Bronchial epithelial cell (primary cell): ENCODE measurements at regions not wholly inside any gene's neighbourhood (a gene's known extent, or its start where the extent isn't known, plus 50 kb on each side); places are given as distances from the start of the nearest gene placed in this dataset.
A peak's percentile ranks its signal among the peaks of the same experiment; 100 is the strongest.

ENCODE experiments used
- DNase-seq: peaks from one replicate; pipeline ENCODE4 v3.0.0-alpha.2; 2010; ENCODE audit warnings: low read depth
- FAIRE-seq: peaks from 2 replicates; lab custom pipeline; 2011; peaks lifted over from hg19 to GRCh38; lab: Jason Lieb, UNC
- H3K27me3 ChIP-seq: 2 replicates; pipeline ENCODE4 v1.5.1; 2011; ENCODE audit warnings: low read length; ENCODE audit not compliant: control insufficient read depth, insufficient read depth
- H3K36me3 ChIP-seq: 2 replicates; pipeline ENCODE4 v1.5.1; 2011; ENCODE audit warnings: low read length; ENCODE audit not compliant: control insufficient read depth, insufficient read depth
- H3K4me3 ChIP-seq: 2 replicates; pipeline ENCODE4 v1.5.1; 2011; ENCODE audit warnings: mild to moderate bottlenecking, low read depth, low read length, control low read depth
- TF ChIP-seq, protein P1 (sequence below): IDR thresholded peaks from 2 replicates; pipeline ENCODE4 v1.5.1; 2011; ENCODE audit warnings: mild to moderate bottlenecking, moderate library complexity, low read length, control low read depth, inconsistent platforms; ENCODE audit not compliant: insufficient read depth, severe bottlenecking

DNA sequence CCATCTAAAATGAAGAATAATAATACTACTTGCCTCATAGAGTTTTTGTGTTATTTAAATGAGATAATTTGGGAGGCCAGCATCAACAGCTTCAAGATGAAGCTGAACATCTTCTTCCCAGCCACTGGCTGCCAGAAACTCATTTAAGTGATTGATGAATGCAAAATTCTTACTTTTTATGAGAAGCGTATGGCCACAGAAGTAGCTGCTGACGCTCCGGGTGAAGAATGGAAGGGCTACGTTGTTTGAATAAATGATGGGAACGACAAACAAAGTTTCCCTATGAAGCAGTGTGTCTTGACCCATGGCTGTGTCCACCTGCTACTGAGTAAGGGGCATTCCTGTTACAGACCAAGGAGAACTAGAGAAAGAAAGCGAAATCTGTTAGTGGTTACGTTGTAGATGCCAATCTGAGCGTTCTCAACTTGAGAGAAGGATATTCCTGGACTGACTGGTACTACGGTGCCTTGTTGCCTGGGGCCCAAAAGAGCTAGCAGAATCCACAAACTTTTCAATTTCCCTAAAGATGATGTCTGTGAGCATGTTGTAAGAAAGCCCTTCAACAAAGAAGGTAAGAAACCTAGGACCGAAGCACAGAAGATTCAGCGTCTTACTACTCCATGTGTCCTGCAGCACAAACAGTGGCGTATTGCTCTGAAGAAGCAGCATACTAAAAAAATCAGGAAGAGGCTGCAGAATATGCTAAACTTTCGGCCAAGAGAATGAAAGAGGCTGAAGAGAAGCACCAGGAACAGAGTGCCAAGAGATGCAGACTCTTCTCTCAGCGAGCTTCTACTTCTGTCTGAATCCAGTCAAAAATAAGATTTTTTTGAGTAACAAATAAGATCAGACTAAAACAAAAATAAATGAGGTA is 100.0 kb upstream of the LRIG3 start:
- Histone ChIP-seq H3K36me3 (no peaks in the 10 kb centered on the region), H3K4me3 (no peak overlapping the region), H3K27me3 (no peaks in the 10 kb centered on the region)
- TF ChIP-seq, protein P1, sequence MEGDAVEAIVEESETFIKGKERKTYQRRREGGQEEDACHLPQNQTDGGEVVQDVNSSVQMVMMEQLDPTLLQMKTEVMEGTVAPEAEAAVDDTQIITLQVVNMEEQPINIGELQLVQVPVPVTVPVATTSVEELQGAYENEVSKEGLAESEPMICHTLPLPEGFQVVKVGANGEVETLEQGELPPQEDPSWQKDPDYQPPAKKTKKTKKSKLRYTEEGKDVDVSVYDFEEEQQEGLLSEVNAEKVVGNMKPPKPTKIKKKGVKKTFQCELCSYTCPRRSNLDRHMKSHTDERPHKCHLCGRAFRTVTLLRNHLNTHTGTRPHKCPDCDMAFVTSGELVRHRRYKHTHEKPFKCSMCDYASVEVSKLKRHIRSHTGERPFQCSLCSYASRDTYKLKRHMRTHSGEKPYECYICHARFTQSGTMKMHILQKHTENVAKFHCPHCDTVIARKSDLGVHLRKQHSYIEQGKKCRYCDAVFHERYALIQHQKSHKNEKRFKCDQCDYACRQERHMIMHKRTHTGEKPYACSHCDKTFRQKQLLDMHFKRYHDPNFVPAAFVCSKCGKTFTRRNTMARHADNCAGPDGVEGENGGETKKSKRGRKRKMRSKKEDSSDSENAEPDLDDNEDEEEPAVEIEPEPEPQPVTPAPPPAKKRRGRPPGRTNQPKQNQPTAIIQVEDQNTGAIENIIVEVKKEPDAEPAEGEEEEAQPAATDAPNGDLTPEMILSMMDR = no peak
- DNase-seq = no peak
- no peak for FAIRE-seq

DNA sequence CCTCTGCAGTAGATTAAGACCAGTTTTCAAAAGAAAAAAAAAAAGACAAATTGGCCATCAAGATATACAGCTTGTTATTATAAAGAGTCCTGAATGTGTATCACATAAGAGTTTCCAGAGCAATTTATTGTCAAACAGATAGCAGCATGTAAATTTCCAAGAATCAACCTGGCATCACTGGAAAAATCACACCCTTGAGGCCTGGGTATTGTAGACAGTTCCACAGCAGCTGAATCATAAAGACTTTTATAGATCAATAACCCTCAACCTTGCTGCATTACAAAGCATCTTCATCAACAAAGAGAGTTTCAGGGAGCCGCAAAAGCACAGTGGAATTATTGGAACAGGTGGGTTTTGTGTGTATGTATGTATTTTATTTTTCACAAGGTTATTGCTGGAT is 94.6 kb upstream of the LRIG3 start:
- FAIRE-seq (no peak), DNase-seq (no peak)
- Histone ChIP-seq H3K36me3 (no peaks in the 10 kb centered on the region), H3K27me3 (no peaks in the 10 kb centered on the region), H3K4me3 (no peak overlapping the region)
- TF ChIP-seq, protein P1 = no peak

DNA sequence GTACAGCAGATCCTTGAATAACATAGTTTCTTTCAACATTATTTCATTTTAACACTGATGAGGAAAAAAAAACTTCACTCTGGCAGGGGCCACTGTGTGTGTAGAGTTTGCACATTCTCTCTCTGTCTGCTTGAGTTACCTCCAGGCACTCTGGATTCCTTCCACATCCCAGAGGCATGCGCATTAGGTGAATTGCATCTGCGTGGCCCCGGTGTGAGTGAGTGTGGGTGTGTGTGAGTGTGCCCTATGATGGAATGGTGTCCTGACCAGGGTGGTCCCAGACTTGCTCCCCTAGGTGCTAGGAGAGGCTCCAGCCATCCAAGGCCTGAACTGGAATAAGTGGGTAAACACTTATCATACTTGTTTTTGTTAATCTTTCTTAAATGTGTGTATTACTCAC is 90.6 kb upstream of the LRIG3 start:
- H3K4me3 ChIP-seq = no peak overlapping the region
- TF ChIP-seq, protein P1 = no peak

DNA sequence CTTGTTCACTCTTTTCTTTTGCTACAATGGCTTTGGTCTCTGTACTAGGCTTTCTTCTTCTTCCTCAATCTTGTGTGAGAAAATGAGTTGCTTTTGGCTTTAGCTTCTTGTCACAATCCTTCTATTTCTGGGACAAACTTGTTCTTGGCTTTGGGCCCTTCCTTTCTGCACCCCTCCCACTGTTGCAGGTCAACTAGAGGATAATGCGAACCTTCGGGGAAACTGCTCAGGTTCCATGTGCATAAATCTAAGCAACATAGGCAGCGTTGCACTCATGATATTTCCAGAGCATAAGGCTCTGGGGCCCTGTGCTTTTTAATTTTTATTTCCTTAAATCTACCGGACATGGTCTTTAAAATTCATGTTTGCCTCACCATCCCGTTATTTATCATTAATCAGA is 89.8 kb upstream of the LRIG3 start:
- TF ChIP-seq, protein P1 = no peak
- H3K27me3 ChIP-seq = no peaks in the 10 kb centered on the region
- FAIRE-seq (no peak), DNase-seq (no peak)
- H3K36me3 ChIP-seq = no peaks in the 10 kb centered on the region
- no peak overlapping the region for H3K4me3 ChIP-seq

More for the DNA sequence above, 90.6 kb upstream of the LRIG3 start:
- no peaks in the 10 kb centered on the region for H3K27me3 ChIP-seq
- FAIRE-seq (no peak), DNase-seq (no peak)
- no peaks in the 10 kb centered on the region for H3K36me3 ChIP-seq

DNA sequence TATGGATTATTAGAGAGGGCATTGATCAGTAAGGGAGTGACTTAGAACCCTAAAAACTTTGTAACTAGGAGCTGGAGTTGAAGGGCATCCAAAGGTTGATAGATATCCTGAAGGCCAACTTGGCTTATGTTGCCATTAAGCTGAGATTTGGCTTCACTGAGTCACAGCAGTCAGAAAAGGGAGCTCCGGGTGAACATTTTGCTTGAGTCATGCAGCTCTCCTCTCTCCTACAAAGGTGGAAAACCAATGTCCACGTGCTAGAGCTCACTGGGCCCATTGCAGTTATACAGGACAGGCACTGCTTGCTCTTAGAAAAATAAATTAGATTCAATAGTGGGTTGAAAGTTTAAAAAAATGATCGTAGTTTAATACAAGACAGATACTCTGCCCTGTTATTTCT is 87.3 kb upstream of the LRIG3 start:
- H3K36me3 ChIP-seq = no peaks in the 10 kb centered on the region
- no peak for FAIRE-seq
- TF ChIP-seq, protein P1 = no peak
- DNase-seq = peak; percentile 17
- H3K4me3 ChIP-seq = no peak overlapping the region
- no peaks in the 10 kb centered on the region for H3K27me3 ChIP-seq
